Esophagus squamous epithelium (tissue), 5 donors: ENCODE measurements at regions not wholly inside any gene's neighbourhood (a gene's known extent, or its start where the extent isn't known, plus 50 kb on each side); places are given as distances from the start of the nearest gene placed in this dataset.

ENCODE experiments used
- DNase-seq: peaks from one replicate; lab custom pipeline; 2025; lab: John Stamatoyannopoulos, UW
- H3K27ac ChIP-seq, 4 donors: fragments of 200-600 bp; sonication (generic); one replicate each; pipeline ENCODE4 v1.5.1; 2016 to 2019; ENCODE audit warnings: mild to moderate bottlenecking in 1 of 4
- H3K27me3 ChIP-seq, 4 donors: fragments of 200-600 bp; sonication (generic); 1 replicate in 3 of 4; 2 replicates in 1 of 4; pipeline versions ENCODE4 v1.5.1 to v1.6.0; 2017 to 2021; ENCODE audit warnings: antibody characterized with exemption in 1 of 4
- H3K36me3 ChIP-seq, 3 donors: fragments of 200-600 bp; sonication (generic); one replicate each; pipeline ENCODE4 v1.5.1; 2016 to 2019
- H3K4me1 ChIP-seq, 3 donors: fragments of 200-600 bp; sonication (generic); one replicate each; pipeline ENCODE4 v1.5.1; 2017 to 2019
- H3K4me3 ChIP-seq, 4 donors: fragments of 200-600 bp; sonication (generic); 1 replicate in 3 of 4; 2 replicates in 1 of 4; pipeline ENCODE4 v1.5.1; 2016 to 2019; ENCODE audit warnings: mild to moderate bottlenecking in 2 of 4, moderate library complexity in 1 of 4
- H3K9me3 ChIP-seq, 3 donors: fragments of 200-600 bp; sonication (generic); one replicate each; pipeline ENCODE4 v1.5.1; 2016 to 2019
- CTCF ChIP-seq, 6 experiments: fragments of 450-650 bp in 4 of 6; fragments of 200-600 bp in 2 of 6; sonication (generic) in 2 of 6; IDR thresholded peaks; one replicate each; pipeline ENCODE4 v1.5.1; 2016 to 2019; ENCODE audit warnings: antibody characterized with exemption in 6 of 6, mild to moderate bottlenecking in 4 of 6, moderate library complexity in 4 of 6
- POLR2A ChIP-seq, 4 donors: fragments of 450-650 bp; IDR thresholded peaks; one replicate each; pipeline ENCODE4 v1.6.1; 2017; ENCODE audit warnings: antibody characterized with exemption in 4 of 4, mild to moderate bottlenecking in 4 of 4, moderate library complexity in 3 of 4
- WGBS, 2 donors: methylation state at CpG; one replicate each; pipeline ENCODE4 v1.1.5; 2018; 5-methylcytosine and 5-hydroxymethylcytosine counted together
- intact Hi-C: fragments of 100-400 bp; cut with DNase I; formaldehyde crosslinking; loops from one replicate; pipeline ENCODE4 v1.15.0; 2022
- donor health status: DM: yes; HTN: yes; CAD: no.

GRCh38 chr1:117295001-117295400, 72.2 kb upstream of the MAN1A2 start:
- DNase-seq, result no peak
- no peaks in the 10 kb centered on the region for H3K4me1 ChIP-seq
- H3K27ac ChIP-seq, result no peak overlapping the region
- no peak overlapping the region for H3K4me3 ChIP-seq
- intact Hi-C loops, result no loop called here
- TF ChIP-seq POLR2A (IDR thresholded peaks at IDR 0.05) (no peak), CTCF (IDR thresholded peaks at IDR 0.05) (no peak)
- WGBS, 2 donors, result 70 to 97% methylated on average over 2 of the region's 2 CpGs
- no peaks in the 10 kb centered on the region for H3K27me3 ChIP-seq
- no peaks in the 10 kb centered on the region for H3K9me3 ChIP-seq
- no peaks in the 10 kb centered on the region for H3K36me3 ChIP-seq

GRCh38 chr1:117290890-117291289, 76.4 kb upstream of the MAN1A2 start:
- Histone ChIP-seq H3K4me3 (no peak overlapping the region), H3K36me3 (no peaks in the 10 kb centered on the region), H3K27me3 (no peaks in the 10 kb centered on the region), H3K27ac (no peak overlapping the region), H3K9me3 (no peaks in the 10 kb centered on the region), H3K4me1 (no peaks in the 10 kb centered on the region)
- DNase-seq, result no peak
- TF ChIP-seq POLR2A (IDR thresholded peaks at IDR 0.05), result no peak
- intact Hi-C loops, result no loop called here

GRCh38 chr1:117289316-117289870, 77.9 kb upstream of the MAN1A2 start:
- H3K4me3 ChIP-seq, result no peak overlapping the region
- 80 to 88% methylated on average over 3 of the region's 3 CpGs for WGBS, 2 donors
- H3K9me3 ChIP-seq, result no peaks in the 10 kb centered on the region
- H3K27ac ChIP-seq, result no peak overlapping the region
- intact Hi-C loops, result no loop called here
- TF ChIP-seq CTCF (IDR thresholded peaks at IDR 0.05), result no peak
- TF ChIP-seq POLR2A (IDR thresholded peaks at IDR 0.05), result no peak
- no peak for DNase-seq
- H3K27me3 ChIP-seq, result no peaks in the 10 kb centered on the region
- H3K36me3 ChIP-seq, result no peaks in the 10 kb centered on the region
- H3K4me1 ChIP-seq, result no peaks in the 10 kb centered on the region

- H3K36me3 ChIP-seq, result no peaks in the 10 kb centered on the region
- 66 to 84% methylated on average over 2 of the region's 2 CpGs for WGBS, 2 donors
- no peak overlapping the region for H3K4me3 ChIP-seq
- TF ChIP-seq CTCF (IDR thresholded peaks at IDR 0.05), result no peak
- no peak for TF ChIP-seq POLR2A (IDR thresholded peaks at IDR 0.05)
- H3K9me3 ChIP-seq, result no peaks in the 10 kb centered on the region
- intact Hi-C loops, result no loop called here
- no peak overlapping the region for H3K27ac ChIP-seq
- H3K4me1 ChIP-seq, result no peaks in the 10 kb centered on the region
- no peaks in the 10 kb centered on the region for H3K27me3 ChIP-seq
- no peak for DNase-seq
These were observed 75.8 kb upstream of the VTCN1 start for GRCh38 chr1:117286562-117286961.

GRCh38 chr1:117286145-117286544, 75.4 kb upstream of the VTCN1 start:
- 26 to 32% methylated on average over 1 of the region's 1 CpG for WGBS, 2 donors
- Histone ChIP-seq H3K4me1 (no peaks in the 10 kb centered on the region), H3K27ac (no peak overlapping the region), H3K36me3 (no peaks in the 10 kb centered on the region), H3K27me3 (no peaks in the 10 kb centered on the region), H3K9me3 (no peaks in the 10 kb centered on the region), H3K4me3 (no peak overlapping the region)
- intact Hi-C loops, result no loop called here
- TF ChIP-seq POLR2A (IDR thresholded peaks at IDR 0.05) (no peak), CTCF (IDR thresholded peaks at IDR 0.05) (no peak)
- DNase-seq, result no peak
